OCI-LY7 (cell line): ENCODE measurements at regions not wholly inside any gene's neighbourhood (a gene's known extent, or its start where the extent isn't known, plus 50 kb on each side); places are given as distances from the start of the nearest gene placed in this dataset.

ENCODE experiments used
- BruUV-seq: library from RNA; stranded (reverse); fragments of 400-500 nt; replicated peaks from 2 replicates; lab custom pipeline; 2021; lab: Mats Ljungman, UMichigan
- CTCF ChIA-PET: fragments of 300-600 bp; sonication (Branson Sonifier 250); formaldehyde crosslinking; loops from one replicate; lab custom pipeline; 2022; ENCODE audit warnings: antibody characterized with exemption; ENCODE audit not compliant: unreplicated experiment; lab: Charles Lee
- POLR2A ChIA-PET: fragments of 300-600 bp; sonication (Branson Sonifier 250); formaldehyde crosslinking; loops from one replicate; lab custom pipeline; 2022; ENCODE audit warnings: antibody characterized with exemption; lab: Charles Lee
- DNase-seq: peaks from one replicate; pipeline ENCODE4 v3.0.0-alpha.2; 2015; ENCODE audit warnings: low spot score
- H2AFZ ChIP-seq: fragments of 200-600 bp; sonication (generic), shearing (Covaris generic); 2 replicates; pipeline ENCODE4 v1.6.1; 2014; ENCODE audit warnings: mild to moderate bottlenecking, antibody characterized with exemption, low read length, moderate library complexity
- H3K27ac ChIP-seq: fragments of 200-600 bp; sonication (generic); 2 replicates; pipeline ENCODE4 v1.5.1; 2014; ENCODE audit warnings: mixed run types, low read depth, mild to moderate bottlenecking, moderate library complexity, low read length, inconsistent platforms; ENCODE audit not compliant: poor library complexity, severe bottlenecking
- H3K36me3 ChIP-seq: fragments of 200-600 bp; sonication (generic); 2 replicates; pipeline ENCODE4 v1.6.1; 2014; ENCODE audit warnings: mild to moderate bottlenecking, antibody characterized with exemption, low read length, moderate library complexity, mixed read lengths; ENCODE audit not compliant: insufficient read depth
- H3K4me1 ChIP-seq: fragments of 200-600 bp; sonication (generic); 2 replicates; pipeline ENCODE4 v1.5.1; 2014; ENCODE audit warnings: mild to moderate bottlenecking, low read length; ENCODE audit not compliant: insufficient read depth, poor library complexity, severe bottlenecking
- H3K4me2 ChIP-seq: fragments of 200-600 bp; sonication (generic); 2 replicates; pipeline ENCODE4 v1.6.1; 2014; ENCODE audit warnings: mild to moderate bottlenecking, low read length
- H3K4me3 ChIP-seq: fragments of 200-600 bp; sonication (generic); 2 replicates; pipeline ENCODE4 v1.5.1; 2014; ENCODE audit warnings: mild to moderate bottlenecking, low read depth, low read length; ENCODE audit not compliant: poor library complexity, severe bottlenecking
- H3K79me2 ChIP-seq: fragments of 200-600 bp; sonication (generic); 2 replicates; pipeline ENCODE4 v1.6.1; 2016; ENCODE audit warnings: low read depth, mild to moderate bottlenecking, low read length, moderate library complexity, mixed read lengths; ENCODE audit not compliant: insufficient read depth
- H3K9me2 ChIP-seq: fragments of 200-600 bp; sonication (generic); 2 replicates; pipeline ENCODE4 v1.6.1; 2016; ENCODE audit warnings: mild to moderate bottlenecking, low read length, mixed read lengths; ENCODE audit not compliant: insufficient read depth
- H3K9me3 ChIP-seq: fragments of 200-600 bp; sonication (generic); 2 replicates; pipeline ENCODE4 v1.6.1; 2014; ENCODE audit warnings: mild to moderate bottlenecking, mixed run types, low read length, mixed read lengths
- H4K20me1 ChIP-seq: fragments of 200-600 bp; sonication (generic); 2 replicates; pipeline ENCODE4 v1.6.1; 2014; ENCODE audit warnings: mild to moderate bottlenecking, antibody characterized with exemption, low read length, moderate library complexity, mixed read lengths; ENCODE audit not compliant: insufficient read depth
- CTCF ChIP-seq: fragments of 200-600 bp; sonication (generic); conservative IDR thresholded peaks from 2 replicates; pipeline ENCODE4 v1.5.1; 2014; ENCODE audit warnings: mild to moderate bottlenecking, antibody characterized with exemption, low read length, moderate library complexity, mixed read lengths
- EZH2phosphoT487 ChIP-seq: fragments of 200-600 bp; sonication (generic); IDR thresholded peaks from 2 replicates; pipeline ENCODE4 v1.6.1; 2018; ENCODE audit warnings: low read depth, borderline replicate concordance, mild to moderate bottlenecking, mixed run types, antibody characterized with exemption, low read length, moderate library complexity, mixed read lengths
- intact Hi-C: fragments of 100-400 bp; cut with micrococcal nuclease; formaldehyde crosslinking; loops from one replicate; pipeline ENCODE4 v1.10.0; 2022; ENCODE audit not compliant: unreplicated experiment

DNA sequence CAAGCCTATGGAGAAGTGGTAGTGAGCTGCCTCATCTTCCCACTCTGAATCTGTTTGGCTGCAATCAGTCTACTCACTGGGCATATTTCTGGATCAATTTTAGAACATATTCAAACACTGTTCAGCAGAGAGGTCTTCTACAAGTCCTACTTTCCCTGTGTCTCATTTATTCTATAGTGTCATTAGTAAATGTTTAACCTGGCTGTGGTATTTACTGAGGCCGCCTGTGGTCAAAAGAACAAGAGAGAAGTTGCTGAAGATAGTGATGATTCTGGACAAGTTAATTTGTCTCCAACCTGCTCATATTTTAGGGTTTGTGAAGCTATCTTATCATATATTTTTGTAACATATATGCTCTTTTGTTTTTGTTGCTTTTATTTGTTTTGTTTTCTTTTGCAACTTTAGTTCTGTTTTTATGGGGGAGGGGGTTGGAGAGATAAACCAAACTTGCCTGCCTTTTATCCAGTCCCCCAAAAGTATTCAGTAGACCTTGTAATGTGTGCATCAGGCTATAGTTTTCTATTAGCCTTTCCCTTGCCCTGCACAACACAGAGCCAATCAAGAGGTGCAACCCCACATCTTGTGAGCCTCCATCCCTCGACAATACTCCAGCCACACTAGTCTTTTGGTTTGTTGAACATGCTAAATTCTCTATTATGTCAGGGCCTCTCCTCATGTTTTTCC lies 362.8 kb upstream of the MBL2 start:
- Histone ChIP-seq H3K9me3 (no peaks in the 10 kb centered on the region), H3K36me3 (no peaks in the 10 kb centered on the region), H4K20me1 (no peaks in the 10 kb centered on the region), H3K79me2 (no peaks in the 10 kb centered on the region), H2AFZ (no peak overlapping the region), H3K4me3 (no peak overlapping the region), H3K4me2 (no peak overlapping the region), H3K4me1 (no peaks in the 10 kb centered on the region), H3K27ac (no peak overlapping the region), H3K9me2 (no peaks in the 10 kb centered on the region)
- no TSS peak for BruUV-seq
- POLR2A ChIA-PET = interaction anchor here (0.5 to 0.6 kb wide), 2 partner anchors 15 to 219 kb away, joined by 3 read pairs; no protein-coding TSS in a partner anchor
- intact Hi-C loops = no loop called here
- TF ChIP-seq CTCF (no peak), EZH2phosphoT487 (no peak)
- no peak for DNase-seq
- CTCF ChIA-PET = no interaction called here

GRCh38 chr10:53134050-53134449 lies 361.5 kb upstream of the MBL2 start:
- H2AFZ ChIP-seq = no peak overlapping the region
- H3K27ac ChIP-seq = no peak overlapping the region
- no peak overlapping the region for H3K4me2 ChIP-seq
- intact Hi-C loops = no loop called here
- H4K20me1 ChIP-seq = no peaks in the 10 kb centered on the region
- CTCF ChIA-PET = no interaction called here
- no peaks in the 10 kb centered on the region for H3K9me2 ChIP-seq
- DNase-seq = no peak
- no peak for TF ChIP-seq EZH2phosphoT487
- TF ChIP-seq CTCF = no peak
- POLR2A ChIA-PET = interaction anchor here (3.6 kb wide), 1 partner anchor 14 kb away, joined by 12 read pairs; no protein-coding TSS in a partner anchor
- BruUV-seq = no TSS peak
- H3K4me3 ChIP-seq = no peak overlapping the region
- H3K79me2 ChIP-seq = no peaks in the 10 kb centered on the region
- H3K4me1 ChIP-seq = no peaks in the 10 kb centered on the region
- H3K9me3 ChIP-seq = no peaks in the 10 kb centered on the region
- no peaks in the 10 kb centered on the region for H3K36me3 ChIP-seq

GRCh38 chr10:53130337-53130736 lies 357.8 kb upstream of the MBL2 start:
- Histone ChIP-seq H3K36me3 (no peaks in the 10 kb centered on the region), H3K9me2 (no peaks in the 10 kb centered on the region), H3K9me3 (no peaks in the 10 kb centered on the region), H4K20me1 (no peaks in the 10 kb centered on the region), H3K4me3 (no peak overlapping the region), H3K27ac (no peak overlapping the region), H3K4me1 (no peaks in the 10 kb centered on the region), H3K4me2 (no peak overlapping the region), H3K79me2 (no peaks in the 10 kb centered on the region), H2AFZ (no peak overlapping the region)
- no TSS peak for BruUV-seq
- no peak for TF ChIP-seq CTCF
- TF ChIP-seq EZH2phosphoT487 = no peak
- CTCF ChIA-PET = no interaction called here
- intact Hi-C loops = no loop called here
- no peak for DNase-seq
- POLR2A ChIA-PET = interaction anchor here (3.6 kb wide), 1 partner anchor 18 kb away, joined by 12 read pairs; no protein-coding TSS in a partner anchor
